ENCODE measurements at regions not wholly inside any gene's neighbourhood (a gene's known extent, or its start where the extent isn't known, plus 50 kb on each side); places are given as distances from the start of the nearest gene placed in this dataset.

DNA sequence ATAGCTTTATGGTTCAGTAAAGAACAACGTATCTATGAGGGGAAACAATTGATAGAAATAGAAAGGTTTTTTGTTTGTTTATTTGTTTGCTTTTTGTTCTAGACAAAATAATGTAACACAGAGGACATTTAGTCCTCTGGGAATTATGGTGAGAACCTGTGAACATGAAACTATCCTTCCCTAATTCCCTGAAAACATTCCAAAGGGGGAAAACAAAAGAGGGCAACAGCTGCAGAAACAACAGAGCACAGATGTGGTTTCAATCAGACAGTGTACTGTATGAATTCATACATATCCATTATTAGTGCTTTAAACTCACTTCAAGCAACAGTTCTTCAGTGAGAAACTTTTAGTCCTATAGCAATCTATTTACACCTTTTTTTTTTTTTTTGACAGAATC, 1489.8 kb upstream of the C9orf72 start:
- TF ChIP-seq POLR2A (IDR thresholded peaks at IDR 0.05; ENCODE audit: low read length) (no peak), GATA1 (IDR thresholded peaks at IDR 0.05; ENCODE audit: low read depth, low read length) (no peak)

Data from erythroblast (primary cell).